Aorta (tissue), 5 donors: ENCODE measurements at regions not wholly inside any gene's neighbourhood (a gene's known extent, or its start where the extent isn't known, plus 50 kb on each side); places are given as distances from the start of the nearest gene placed in this dataset.

ENCODE experiments used
- ATAC-seq: fragments of 200-7000 bp; cut with Tn5 transposase; one replicate; pipeline ENCODE4 v1.9.1; 2022; ENCODE audit warnings: moderate library complexity; ENCODE audit not compliant: low FRiP score
- DNase-seq, 2 donors: peaks; one replicate each; pipeline ENCODE4 v3.0.0-alpha.2; 2020
- H3K27ac ChIP-seq, 2 donors: one replicate each; pipeline ENCODE4 v1.5.1; 2013; ENCODE audit warnings: low read length in 2 of 2, mild to moderate bottlenecking in 2 of 2, moderate library complexity in 2 of 2, control low read depth in 1 of 2, inconsistent platforms in 1 of 2, low read depth in 1 of 2
- H3K27me3 ChIP-seq, 2 donors: one replicate each; pipeline ENCODE4 v1.6.1; 2013; ENCODE audit warnings: control low read depth in 1 of 2, low read length in 1 of 2, mild to moderate bottlenecking in 1 of 2, moderate library complexity in 1 of 2; ENCODE audit not compliant: insufficient read depth in 2 of 2, control insufficient read depth in 1 of 2
- H3K36me3 ChIP-seq, 2 donors: one replicate each; pipeline ENCODE4 v1.6.1; 2013; ENCODE audit warnings: control low read depth in 1 of 2, low read length in 1 of 2, mild to moderate bottlenecking in 1 of 2; ENCODE audit not compliant: insufficient read depth in 2 of 2, control insufficient read depth in 1 of 2
- H3K4me1 ChIP-seq, 2 donors: one replicate each; pipeline ENCODE4 v1.6.1; 2013; ENCODE audit warnings: low read length in 2 of 2, control low read depth in 1 of 2, mild to moderate bottlenecking in 1 of 2, moderate library complexity in 1 of 2; ENCODE audit not compliant: insufficient read depth in 2 of 2, control insufficient read depth in 1 of 2
- H3K4me3 ChIP-seq, 2 donors: one replicate each; pipeline ENCODE4 v1.5.1; 2013; ENCODE audit warnings: low read length in 2 of 2, control low read depth in 1 of 2, mild to moderate bottlenecking in 1 of 2
- H3K9me3 ChIP-seq: one replicate; pipeline ENCODE4 v1.6.1; 2013; ENCODE audit warnings: mild to moderate bottlenecking, low read length; ENCODE audit not compliant: control insufficient read depth
- WGBS, 2 donors: extraction: QIAGEN DNeasy Blood & Tissue Kit; methylation state at CpG; one replicate each; pipeline ENCODE4 v1.1.7; 2013; 5-methylcytosine and 5-hydroxymethylcytosine counted together
- intact Hi-C, 2 donors: fragments of 100-400 bp; cut with DNase I; formaldehyde crosslinking; loops; one replicate each; pipeline versions ENCODE4 v1.14.2 to v1.15.0; 2022
- donor health status: healthy with polysubstance abuse.
- donor health status: Bipolar disorder and iron deficiency.
- donor health status: DM: no; HTN: no; CAD: no.
- donor health status: DM: no; HTN: no; CAD: no.
- donor health status: DM: yes; HTN: yes; CAD: no.

DNA sequence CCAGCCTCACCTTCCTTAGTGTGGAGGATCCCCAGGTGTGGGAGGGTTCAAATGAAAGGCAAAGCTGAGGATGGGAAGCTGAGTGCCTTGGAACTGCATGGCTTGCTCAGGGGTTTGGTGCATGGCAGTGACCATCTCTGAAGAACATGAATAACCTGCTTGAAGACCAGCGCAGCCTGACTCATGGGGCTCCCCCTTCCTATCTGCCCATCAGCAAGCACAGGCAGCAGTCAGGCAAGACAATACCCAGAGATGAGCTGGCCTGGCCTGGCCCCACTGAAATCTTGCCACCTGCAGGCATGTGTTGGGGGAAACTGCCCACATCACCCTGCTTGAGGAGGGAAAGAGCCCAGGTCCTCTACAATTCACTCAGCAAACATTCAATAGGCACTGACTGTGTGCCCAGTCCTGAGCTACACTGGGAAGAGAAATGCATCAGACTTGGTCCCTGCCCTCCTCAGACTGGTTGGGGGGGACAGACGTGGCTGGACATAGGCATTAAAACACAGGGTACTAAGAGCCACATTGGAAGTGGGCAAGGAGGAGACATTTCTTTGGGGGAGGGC, 105.0 kb upstream of the ALDH1B1 start:
- Histone ChIP-seq H3K27ac (no peak overlapping the region), H3K9me3 (no peaks in the 10 kb centered on the region), H3K27me3 (no peaks in the 10 kb centered on the region), H3K36me3 (no peaks in the 10 kb centered on the region), H3K4me1 (no peaks in the 10 kb centered on the region), H3K4me3 (no peak overlapping the region)
- ATAC-seq (no peak), DNase-seq (no peak)
- intact Hi-C loops, result loop anchor here in 1 of 2 donors (10.0 kb wide), 1 partner anchor 47 kb away; no protein-coding TSS in a partner anchor
- 94 to 97% methylated on average over 2 of the region's 2 CpGs for WGBS, 2 donors

GRCh38 chr9:38286766-38287165, 105.7 kb upstream of the ALDH1B1 start:
- intact Hi-C loops, result loop anchor here in 1 of 2 donors (10.0 kb wide), 1 partner anchor 48 kb away; no protein-coding TSS in a partner anchor
- ATAC-seq (no peak), DNase-seq (no peak)
- Histone ChIP-seq H3K9me3 (no peaks in the 10 kb centered on the region), H3K27ac (no peak overlapping the region), H3K4me1 (no peaks in the 10 kb centered on the region), H3K4me3 (no peak overlapping the region), H3K27me3 (no peaks in the 10 kb centered on the region), H3K36me3 (no peaks in the 10 kb centered on the region)
- 88 to 90% methylated on average over 2 of the region's 2 CpGs for WGBS, 2 donors

DNA sequence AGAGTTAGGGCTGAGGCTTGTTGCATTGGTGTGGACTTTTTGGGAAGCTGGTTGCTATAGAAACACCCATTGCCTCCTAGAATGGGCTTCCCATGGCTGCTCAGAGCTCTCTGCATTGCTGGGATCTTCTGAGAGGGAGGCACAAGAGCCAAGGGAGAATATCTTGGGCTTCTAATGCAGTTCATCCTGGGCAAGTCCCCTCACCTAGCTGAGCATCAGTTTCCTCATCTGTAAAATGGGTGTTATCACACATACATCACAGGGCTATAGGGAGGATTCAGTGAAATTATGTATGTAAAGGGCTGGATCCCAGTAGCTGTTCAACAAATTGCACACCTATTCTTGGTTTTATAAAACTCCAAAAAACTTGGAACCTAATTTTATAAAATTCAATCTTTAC, 106.1 kb upstream of the ALDH1B1 start:
- ATAC-seq, result no peak
- intact Hi-C loops, result loop anchor here in 1 of 2 donors (10.0 kb wide), 1 partner anchor 48 kb away; no protein-coding TSS in a partner anchor
- Histone ChIP-seq H3K27me3 (no peaks in the 10 kb centered on the region), H3K27ac (no peak overlapping the region), H3K36me3 (no peaks in the 10 kb centered on the region), H3K4me1 (no peaks in the 10 kb centered on the region), H3K4me3 (no peak overlapping the region), H3K9me3 (no peaks in the 10 kb centered on the region)
- DNase-seq, result no peak

- H3K9me3 ChIP-seq, result no peaks in the 10 kb centered on the region
- intact Hi-C loops, result loop anchor here in 1 of 2 donors (10.0 kb wide), 1 partner anchor 50 kb away; no protein-coding TSS in a partner anchor
- DNase-seq, result no peak
- 45 to 75% methylated on average over 2 of the region's 2 CpGs for WGBS, 2 donors
- H3K4me1 ChIP-seq, result no peaks in the 10 kb centered on the region
- H3K4me3 ChIP-seq, result no peak overlapping the region
- H3K27me3 ChIP-seq, result no peaks in the 10 kb centered on the region
- ATAC-seq, result no peak
- H3K36me3 ChIP-seq, result no peaks in the 10 kb centered on the region
- no peak overlapping the region for H3K27ac ChIP-seq
Measured at GRCh38 chr9:38285236-38285635, 107.3 kb upstream of the ALDH1B1 start.

DNA sequence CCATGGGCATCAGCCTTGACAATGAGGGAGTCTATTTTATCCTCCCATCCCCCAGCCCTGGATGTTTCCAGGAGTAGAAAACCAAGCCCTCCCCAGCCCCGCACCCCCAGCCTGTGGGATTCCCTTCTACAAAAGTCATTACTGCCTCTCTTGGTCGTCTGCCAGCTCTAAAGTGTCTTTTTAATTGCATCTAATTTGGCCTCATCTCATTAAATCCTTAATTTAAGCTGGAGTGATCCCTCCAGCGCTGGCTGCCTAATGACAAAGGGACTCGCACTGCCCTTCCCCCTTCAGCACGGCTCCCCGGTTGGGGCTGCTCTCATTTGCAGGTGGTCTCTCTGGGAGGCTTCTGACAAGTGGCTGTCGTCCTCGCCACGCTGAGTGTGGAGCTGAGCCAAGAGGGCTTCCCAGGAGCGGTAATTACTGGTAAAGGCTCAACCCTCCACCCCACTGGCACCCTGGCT, 107.9 kb upstream of the ALDH1B1 start:
- no peak overlapping the region for H3K27ac ChIP-seq
- 81 to 90% methylated on average over 10 of the region's 10 CpGs for WGBS, 2 donors
- H3K27me3 ChIP-seq, result no peaks in the 10 kb centered on the region
- H3K9me3 ChIP-seq, result no peaks in the 10 kb centered on the region
- intact Hi-C loops, result loop anchor here in 1 of 2 donors (10.0 kb wide), 1 partner anchor 50 kb away; no protein-coding TSS in a partner anchor
- no peaks in the 10 kb centered on the region for H3K4me1 ChIP-seq
- no peaks in the 10 kb centered on the region for H3K36me3 ChIP-seq
- ATAC-seq (no peak), DNase-seq (no peak)
- no peak overlapping the region for H3K4me3 ChIP-seq

DNA sequence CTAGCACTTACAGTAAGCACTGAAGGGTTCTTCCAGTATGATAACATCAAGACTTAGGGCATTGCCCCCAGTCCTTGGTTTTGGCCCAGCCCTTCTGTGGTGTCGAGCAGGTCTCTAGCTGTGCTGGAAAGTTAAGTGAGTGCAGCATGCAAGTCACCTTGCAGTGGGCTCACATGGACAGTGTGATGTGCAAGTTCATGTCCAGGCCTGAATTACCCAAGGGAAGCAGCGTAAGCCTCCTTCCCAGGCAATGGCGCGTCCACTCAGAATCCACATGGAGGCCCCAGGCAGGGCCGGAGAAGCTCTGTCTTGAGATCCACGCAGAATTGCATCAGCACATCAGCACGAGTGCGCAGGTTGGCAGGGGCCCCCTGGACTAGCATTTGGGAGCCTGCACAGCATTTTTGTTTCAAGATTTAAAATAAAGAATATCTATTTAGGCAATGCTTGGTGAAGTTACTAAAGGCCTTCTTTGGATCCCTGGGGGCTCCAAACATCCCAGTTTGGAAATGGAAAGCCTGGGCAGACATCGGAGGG, 108.4 kb upstream of the ALDH1B1 start:
- WGBS, 2 donors, result 87 to 91% methylated on average over 9 of the region's 9 CpGs
- ATAC-seq (no peak), DNase-seq (no peak)
- intact Hi-C loops, result loop anchor here in 1 of 2 donors (10.0 kb wide), 1 partner anchor 51 kb away; no protein-coding TSS in a partner anchor
- Histone ChIP-seq H3K36me3 (no peaks in the 10 kb centered on the region), H3K27me3 (no peaks in the 10 kb centered on the region), H3K4me1 (no peaks in the 10 kb centered on the region), H3K9me3 (no peaks in the 10 kb centered on the region), H3K4me3 (no peak overlapping the region), H3K27ac (no peak overlapping the region)

GRCh38 chr9:38282756-38283155, 109.7 kb upstream of the ALDH1B1 start:
- no peak overlapping the region for H3K27ac ChIP-seq
- H3K4me3 ChIP-seq, result no peak overlapping the region
- DNase-seq (no peak), ATAC-seq (no peak)
- no peaks in the 10 kb centered on the region for H3K4me1 ChIP-seq
- 70 to 71% methylated on average over 4 of the region's 4 CpGs for WGBS, 2 donors
- intact Hi-C loops, result loop anchor here in 1 of 2 donors (10.0 kb wide), 1 partner anchor 52 kb away; no protein-coding TSS in a partner anchor
- H3K27me3 ChIP-seq, result no peaks in the 10 kb centered on the region
- H3K36me3 ChIP-seq, result no peaks in the 10 kb centered on the region
- no peaks in the 10 kb centered on the region for H3K9me3 ChIP-seq

DNA sequence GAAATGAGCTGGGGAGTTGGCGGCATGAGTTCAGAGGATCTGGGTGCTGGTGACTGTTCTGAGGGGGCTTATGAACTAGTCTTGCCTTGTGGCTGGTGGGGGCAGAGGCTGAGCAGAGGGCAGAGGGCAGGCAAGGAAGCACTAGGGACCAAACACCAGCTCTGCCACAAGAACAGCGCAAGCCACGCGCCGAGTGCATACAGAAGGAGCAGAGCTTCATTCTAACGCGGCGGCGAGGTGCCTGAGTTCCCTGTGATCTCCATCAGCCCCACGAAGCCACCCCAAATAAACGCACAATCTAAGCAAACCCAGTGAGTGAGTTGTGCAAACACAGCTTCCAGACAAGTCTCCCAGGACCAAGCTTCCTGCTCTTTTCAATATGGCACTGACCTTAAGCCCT, 110.6 kb upstream of the ALDH1B1 start:
- Histone ChIP-seq H3K36me3 (no peaks in the 10 kb centered on the region), H3K9me3 (no peaks in the 10 kb centered on the region), H3K27me3 (no peaks in the 10 kb centered on the region), H3K4me3 (no peak overlapping the region), H3K27ac (no peak overlapping the region), H3K4me1 (no peaks in the 10 kb centered on the region)
- DNase-seq (no peak), ATAC-seq (no peak)
- 39 to 58% methylated on average over 11 of the region's 11 CpGs for WGBS, 2 donors
- intact Hi-C loops, result loop anchor here in 1 of 2 donors (10.0 kb wide), 1 partner anchor 53 kb away; no protein-coding TSS in a partner anchor

GRCh38 chr9:38281196-38281595, 111.3 kb upstream of the ALDH1B1 start:
- H3K4me3 ChIP-seq, result no peak overlapping the region
- no peaks in the 10 kb centered on the region for H3K27me3 ChIP-seq
- DNase-seq (no peak), ATAC-seq (no peak)
- no peaks in the 10 kb centered on the region for H3K36me3 ChIP-seq
- H3K9me3 ChIP-seq, result no peaks in the 10 kb centered on the region
- WGBS, 2 donors, result 94 to 97% methylated on average over 4 of the region's 4 CpGs
- H3K4me1 ChIP-seq, result no peaks in the 10 kb centered on the region
- no peak overlapping the region for H3K27ac ChIP-seq
- intact Hi-C loops, result loop anchor here in 1 of 2 donors (10.0 kb wide), 1 partner anchor 54 kb away; no protein-coding TSS in a partner anchor
